ENCODE measurements at regions not wholly inside any gene's neighbourhood (a gene's known extent, or its start where the extent isn't known, plus 50 kb on each side); places are given as distances from the start of the nearest gene placed in this dataset.
A peak's percentile ranks its signal among the peaks of the same experiment; 100 is the strongest.

- no peak for DNase-seq
Observed at GRCh38 chrX:131779306-131779705, 235.4 kb downstream of the OR13H1 start.

GRCh38 chrX:131779741-131780140, 235.9 kb downstream of the OR13H1 start:
- no peak for DNase-seq

GRCh38 chrX:131782646-131783045, 238.8 kb downstream of the OR13H1 start:
- DNase-seq: no peak

GRCh38 chrX:131783555-131784308, 239.4 kb upstream of the STK26 start:
- peak; percentile 13 for DNase-seq

GRCh38 chrX:131789664-131790063, 233.4 kb upstream of the STK26 start:
- no peak for DNase-seq

- DNase-seq: no peak
Observed at GRCh38 chrX:131791608-131792355, 231.3 kb upstream of the STK26 start.

GRCh38 chrX:131792356-131792749, 230.7 kb upstream of the STK26 start:
- DNase-seq: peak; percentile 29

- DNase-seq: peak; percentile 37
Observed at GRCh38 chrX:131792789-131793462, 230.2 kb upstream of the STK26 start.

GRCh38 chrX:131795442-131796229, 227.5 kb upstream of the STK26 start:
- no peak for DNase-seq

- DNase-seq: no peak
Observed at GRCh38 chrX:131801066-131801465, 222.0 kb upstream of the STK26 start.

GRCh38 chrX:131801911-131802310, 221.2 kb upstream of the STK26 start:
- no peak for DNase-seq

GRCh38 chrX:131802836-131803626, 220.1 kb upstream of the STK26 start:
- DNase-seq: peak; percentile 17

GRCh38 chrX:131812847-131813825, 210.0 kb upstream of the STK26 start:
- DNase-seq: no peak

GRCh38 chrX:131816551-131817136, 206.5 kb upstream of the STK26 start:
- no peak for DNase-seq

GRCh38 chrX:131818297-131818936, 204.7 kb upstream of the STK26 start:
- DNase-seq: no peak

- no peak for DNase-seq
Observed at GRCh38 chrX:131821945-131822622, 201.0 kb upstream of the STK26 start.

- no peak for DNase-seq
Observed at GRCh38 chrX:131826572-131826971, 196.5 kb upstream of the STK26 start.

- no peak for DNase-seq
Observed at GRCh38 chrX:131827935-131828334, 195.2 kb upstream of the STK26 start.

GRCh38 chrX:131828482-131828881, 194.6 kb upstream of the STK26 start:
- no peak for DNase-seq

Data from NCI-H1048 (cell line).